PFSK-1 (cell line): ENCODE measurements at regions not wholly inside any gene's neighbourhood (a gene's known extent, or its start where the extent isn't known, plus 50 kb on each side); places are given as distances from the start of the nearest gene placed in this dataset.

Experiments
- FOXP2 ChIP-seq: optimal IDR thresholded peaks from 2 replicates; pipeline ENCODE3; 2011; ENCODE audit warnings: borderline replicate concordance, control low read depth, inconsistent platforms; ENCODE audit not compliant: insufficient read depth; ENCODE audit errors: extremely low read length, extremely low read depth
- POLR2AphosphoS5 ChIP-seq: IDR thresholded peaks from 2 replicates; pipeline ENCODE4 v1.6.1; 2012; ENCODE audit warnings: low read depth, mild to moderate bottlenecking, control low read depth, low read length, moderate library complexity
- SIN3A ChIP-seq: IDR thresholded peaks from 2 replicates; pipeline ENCODE4 v1.6.1; 2012; ENCODE audit warnings: mild to moderate bottlenecking, low read length, moderate library complexity, borderline replicate concordance; ENCODE audit not compliant: insufficient read depth
- TAF1 ChIP-seq: IDR thresholded peaks from 2 replicates; pipeline ENCODE4 v1.6.1; 2012; ENCODE audit warnings: low read length, control low read depth, borderline replicate concordance; ENCODE audit not compliant: insufficient read depth
- TF ChIP-seq, protein P1 (sequence below), 2 experiments: IDR thresholded peaks; 2 replicates each; pipeline versions ENCODE4 v1.6.1 to v1.8.0; 2011 to 2012; ENCODE audit warnings: low read depth in 2 of 2, low read length in 2 of 2, control low read depth in 1 of 2, inconsistent platforms in 1 of 2, mild to moderate bottlenecking in 1 of 2, moderate library complexity in 1 of 2; ENCODE audit not compliant: insufficient read depth in 1 of 2

DNA sequence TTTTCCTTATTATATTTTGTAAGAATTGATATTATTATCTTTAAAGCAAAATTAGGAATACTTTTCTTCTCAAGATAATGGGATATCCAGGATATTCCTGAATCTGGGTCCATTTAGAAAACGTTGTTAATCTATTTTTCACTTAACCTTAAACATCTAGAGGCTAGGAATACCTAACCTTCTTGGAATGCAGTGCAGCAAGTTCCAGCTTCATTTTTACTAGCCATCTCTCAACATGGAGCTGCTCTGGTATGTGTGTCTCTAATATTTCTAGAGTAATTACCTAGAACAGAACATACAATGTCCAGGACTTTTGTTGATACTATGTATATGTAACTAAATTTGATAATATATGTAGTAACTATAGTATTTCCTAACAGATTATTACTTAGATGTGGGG is 87.8 kb upstream of the NLGN4Y start:
- TF ChIP-seq POLR2AphosphoS5 (no peak), TAF1 (no peak), SIN3A (no peak), FOXP2 (no peak)
- TF ChIP-seq, protein P1, sequence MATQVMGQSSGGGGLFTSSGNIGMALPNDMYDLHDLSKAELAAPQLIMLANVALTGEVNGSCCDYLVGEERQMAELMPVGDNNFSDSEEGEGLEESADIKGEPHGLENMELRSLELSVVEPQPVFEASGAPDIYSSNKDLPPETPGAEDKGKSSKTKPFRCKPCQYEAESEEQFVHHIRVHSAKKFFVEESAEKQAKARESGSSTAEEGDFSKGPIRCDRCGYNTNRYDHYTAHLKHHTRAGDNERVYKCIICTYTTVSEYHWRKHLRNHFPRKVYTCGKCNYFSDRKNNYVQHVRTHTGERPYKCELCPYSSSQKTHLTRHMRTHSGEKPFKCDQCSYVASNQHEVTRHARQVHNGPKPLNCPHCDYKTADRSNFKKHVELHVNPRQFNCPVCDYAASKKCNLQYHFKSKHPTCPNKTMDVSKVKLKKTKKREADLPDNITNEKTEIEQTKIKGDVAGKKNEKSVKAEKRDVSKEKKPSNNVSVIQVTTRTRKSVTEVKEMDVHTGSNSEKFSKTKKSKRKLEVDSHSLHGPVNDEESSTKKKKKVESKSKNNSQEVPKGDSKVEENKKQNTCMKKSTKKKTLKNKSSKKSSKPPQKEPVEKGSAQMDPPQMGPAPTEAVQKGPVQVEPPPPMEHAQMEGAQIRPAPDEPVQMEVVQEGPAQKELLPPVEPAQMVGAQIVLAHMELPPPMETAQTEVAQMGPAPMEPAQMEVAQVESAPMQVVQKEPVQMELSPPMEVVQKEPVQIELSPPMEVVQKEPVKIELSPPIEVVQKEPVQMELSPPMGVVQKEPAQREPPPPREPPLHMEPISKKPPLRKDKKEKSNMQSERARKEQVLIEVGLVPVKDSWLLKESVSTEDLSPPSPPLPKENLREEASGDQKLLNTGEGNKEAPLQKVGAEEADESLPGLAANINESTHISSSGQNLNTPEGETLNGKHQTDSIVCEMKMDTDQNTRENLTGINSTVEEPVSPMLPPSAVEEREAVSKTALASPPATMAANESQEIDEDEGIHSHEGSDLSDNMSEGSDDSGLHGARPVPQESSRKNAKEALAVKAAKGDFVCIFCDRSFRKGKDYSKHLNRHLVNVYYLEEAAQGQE (IDR thresholded peaks at IDR 0.05; ENCODE audit: insufficient read depth in 1 of 2, low read depth in 2 of 2, low read length in 2 of 2), result no peak
